ENCODE measurements at regions not wholly inside any gene's neighbourhood (a gene's known extent, or its start where the extent isn't known, plus 50 kb on each side); places are given as distances from the start of the nearest gene placed in this dataset.

- TF ChIP-seq REST (IDR thresholded peaks at IDR 0.05; ENCODE audit: unreplicated experiment) (no peak), EZH2phosphoT487 (IDR thresholded peaks at IDR 0.05; ENCODE audit: unreplicated experiment) (no peak), ZNF331 (CRISPR knock-in tag; IDR thresholded peaks at IDR 0.05; ENCODE audit: low read depth) (no peak), ZNF114 (CRISPR knock-in tag; IDR thresholded peaks at IDR 0.05) (no peak), STAT1 (IDR thresholded peaks at IDR 0.05; ENCODE audit: unreplicated experiment) (no peak), JUNB (IDR thresholded peaks at IDR 0.05; ENCODE audit: unreplicated experiment) (no peak), NANOG (IDR thresholded peaks at IDR 0.05; ENCODE audit: borderline replicate concordance) (no peak), EZH2 (IDR thresholded peaks at IDR 0.05; ENCODE audit: low read depth, unreplicated experiment) (no peak), CREB1 (CRISPR knock-in tag; IDR thresholded peaks at IDR 0.05; ENCODE audit: low read depth) (no peak)
Observed at GRCh38 chr3:148369381-148369780, 328.3 kb upstream of the AGTR1 start (continued).

GRCh38 chr3:148372206-148372875 is 325.4 kb upstream of the AGTR1 start:
- H3K27ac Mint-ChIP-seq = no peak overlapping the region
- no peak for DNase-seq (ENCODE audit: low spot score)
- no peak overlapping the region for H3K4me3 Mint-ChIP-seq
- TF ChIP-seq EZH2phosphoT487 (IDR thresholded peaks at IDR 0.05; ENCODE audit: unreplicated experiment) (no peak), EZH2 (IDR thresholded peaks at IDR 0.05; ENCODE audit: low read depth, unreplicated experiment) (no peak), ZNF114 (CRISPR knock-in tag; IDR thresholded peaks at IDR 0.05) (no peak)
- Histone ChIP-seq H4K20me1 (replicated peaks; ENCODE audit: insufficient read depth) (no peaks in the 10 kb centered on the region), H3K4me1 (ENCODE audit: insufficient read depth) (no peaks in the 10 kb centered on the region), H3K27me3 (ENCODE audit: insufficient read depth) (no peaks in the 10 kb centered on the region), H3K36me3 (ENCODE audit: insufficient read depth) (no peaks in the 10 kb centered on the region), H3K9me2 (ENCODE audit: insufficient read depth) (no peaks in the 10 kb centered on the region), H3K79me2 (replicated peaks; ENCODE audit: insufficient read depth) (no peaks in the 10 kb centered on the region), H2AFZ (no peak overlapping the region), H3K27ac (ENCODE audit: low read depth) (no peak overlapping the region), H3K4me2 (no peak overlapping the region), H3F3A (replicated peaks; ENCODE audit: low read depth) (no peaks in the 10 kb centered on the region), H3K4me3 (no peak overlapping the region)
- ATAC-seq = no peak
- no peaks in the 10 kb centered on the region for H3K9me3 Mint-ChIP-seq
- H3K4me1 Mint-ChIP-seq = no peaks in the 10 kb centered on the region
- no peaks in the 10 kb centered on the region for H3K27me3 Mint-ChIP-seq (ENCODE audit: insufficient read depth, low read depth, poor library complexity)
- H3K36me3 Mint-ChIP-seq (ENCODE audit: low read depth) = no peaks in the 10 kb centered on the region

- Histone ChIP-seq H4K20me1 (replicated peaks; ENCODE audit: insufficient read depth) (no peaks in the 10 kb centered on the region), H2AFZ (no peak overlapping the region), H3F3A (replicated peaks; ENCODE audit: low read depth) (no peaks in the 10 kb centered on the region), H3K36me3 (ENCODE audit: insufficient read depth) (no peaks in the 10 kb centered on the region), H3K79me2 (replicated peaks; ENCODE audit: insufficient read depth) (no peaks in the 10 kb centered on the region), H3K9me2 (ENCODE audit: insufficient read depth) (no peaks in the 10 kb centered on the region), H3K27ac (ENCODE audit: low read depth) (no peak overlapping the region), H3K4me1 (ENCODE audit: insufficient read depth) (no peaks in the 10 kb centered on the region), H3K4me2 (no peak overlapping the region), H3K27me3 (ENCODE audit: insufficient read depth) (no peaks in the 10 kb centered on the region), H3K4me3 (no peak overlapping the region)
- Mint-ChIP-seq H3K27ac (no peak overlapping the region), H3K36me3 (ENCODE audit: low read depth) (no peaks in the 10 kb centered on the region), H3K4me1 (no peaks in the 10 kb centered on the region), H3K27me3 (ENCODE audit: insufficient read depth, low read depth, poor library complexity) (no peaks in the 10 kb centered on the region), H3K9me3 (no peaks in the 10 kb centered on the region), H3K4me3 (no peak overlapping the region)
- DNase-seq (ENCODE audit: low spot score) (no peak), ATAC-seq (no peak)
- TF ChIP-seq ZNF114 (CRISPR knock-in tag; IDR thresholded peaks at IDR 0.05) = no peak
- no peak for TF ChIP-seq CTCF (conservative IDR thresholded peaks at IDR 0.05; ENCODE audit: low read depth in 2 of 2)
- no peak for TF ChIP-seq EZH2phosphoT487 (IDR thresholded peaks at IDR 0.05; ENCODE audit: unreplicated experiment)
- no peak for TF ChIP-seq ZNF331 (CRISPR knock-in tag; IDR thresholded peaks at IDR 0.05; ENCODE audit: low read depth)
- no peak for TF ChIP-seq EZH2 (IDR thresholded peaks at IDR 0.05; ENCODE audit: low read depth, unreplicated experiment)
- no peak for TF ChIP-seq STAT1 (IDR thresholded peaks at IDR 0.05; ENCODE audit: unreplicated experiment)
- no peak for TF ChIP-seq REST (IDR thresholded peaks at IDR 0.05; ENCODE audit: unreplicated experiment)
- no peak for TF ChIP-seq JUNB (IDR thresholded peaks at IDR 0.05; ENCODE audit: unreplicated experiment)
Observed at GRCh38 chr3:148373961-148374360, 323.7 kb upstream of the AGTR1 start.

Measured in GM23338 (cell line).